HUES6 (cell line): ENCODE measurements at regions not wholly inside any gene's neighbourhood (a gene's known extent, or its start where the extent isn't known, plus 50 kb on each side); places are given as distances from the start of the nearest gene placed in this dataset.

Experiments used
- H3K27ac ChIP-seq: 2 replicates; pipeline ENCODE4 v1.7.0; 2013; ENCODE audit warnings: low read depth, mild to moderate bottlenecking, low read length, inconsistent platforms
- H3K27me3 ChIP-seq: 2 replicates; pipeline ENCODE4 v1.6.1; 2013; ENCODE audit warnings: low read length; ENCODE audit not compliant: control insufficient read depth, insufficient read depth
- H3K36me3 ChIP-seq: 2 replicates; pipeline ENCODE4 v1.6.1; 2013; ENCODE audit warnings: low read length; ENCODE audit not compliant: control insufficient read depth, insufficient read depth
- H3K4me1 ChIP-seq: 2 replicates; pipeline ENCODE4 v1.6.1; 2013; ENCODE audit warnings: low read length; ENCODE audit not compliant: control insufficient read depth, insufficient read depth
- H3K4me3 ChIP-seq: 2 replicates; pipeline ENCODE4 v1.5.1; 2013; ENCODE audit warnings: low read depth, low read length
- H3K9ac ChIP-seq: one replicate; pipeline ENCODE4 v1.6.1; 2013; ENCODE audit warnings: mild to moderate bottlenecking, low read length
- H3K9me3 ChIP-seq: 2 replicates; pipeline ENCODE4 v1.6.1; 2013; ENCODE audit warnings: low read depth, low read length; ENCODE audit not compliant: control insufficient read depth, insufficient read depth

GRCh38 chr14:36009643-36010042 is 166.9 kb downstream of the PTCSC3 start:
- H3K27me3 ChIP-seq: no peaks in the 10 kb centered on the region
- H3K36me3 ChIP-seq: no peaks in the 10 kb centered on the region
- no peaks in the 10 kb centered on the region for H3K9me3 ChIP-seq
- peaks cover 32% of the 10 kb centered on the region for H3K4me1 ChIP-seq
- H3K4me3 ChIP-seq: peak overlapping the region; percentile 33; the same call in 1 of the 2 replicates
- H3K27ac ChIP-seq: peak overlapping the region; percentile 42
- no peak overlapping the region for H3K9ac ChIP-seq

- Histone ChIP-seq H3K27me3 (no peaks in the 10 kb centered on the region), H3K9me3 (no peaks in the 10 kb centered on the region), H3K36me3 (no peaks in the 10 kb centered on the region), H3K4me1 (peaks cover 24% of the 10 kb centered on the region), H3K27ac (no peak overlapping the region), H3K9ac (no peak overlapping the region), H3K4me3 (no peak overlapping the region)
Measured at GRCh38 chr14:36006623-36007022, 169.9 kb downstream of the PTCSC3 start.

- no peaks in the 10 kb centered on the region for H3K27me3 ChIP-seq
- H3K4me1 ChIP-seq: peaks cover 19% of the 10 kb centered on the region
- no peak overlapping the region for H3K4me3 ChIP-seq
- no peak overlapping the region for H3K9ac ChIP-seq
- H3K27ac ChIP-seq: no peak overlapping the region
- H3K36me3 ChIP-seq: no peaks in the 10 kb centered on the region
- H3K9me3 ChIP-seq: no peaks in the 10 kb centered on the region
Measured at GRCh38 chr14:36005670-36006069, 170.9 kb downstream of the PTCSC3 start.

GRCh38 chr14:36001936-36002335 is 174.6 kb downstream of the PTCSC3 start:
- no peak overlapping the region for H3K4me3 ChIP-seq
- no peaks in the 10 kb centered on the region for H3K27me3 ChIP-seq
- no peaks in the 10 kb centered on the region for H3K36me3 ChIP-seq
- H3K9ac ChIP-seq: no peak overlapping the region
- peaks cover 21% of the 10 kb centered on the region; the same call in 1 of the 2 replicates for H3K4me1 ChIP-seq
- H3K27ac ChIP-seq: no peak overlapping the region
- H3K9me3 ChIP-seq: no peaks in the 10 kb centered on the region

- peaks cover 18% of the 10 kb centered on the region; the same call in 1 of the 2 replicates for H3K4me1 ChIP-seq
Measured at GRCh38 chr14:35999294-35999693, 173.2 kb downstream of the BRMS1L start.

GRCh38 chr14:35998303-35998702 is 172.2 kb downstream of the BRMS1L start:
- H3K27me3 ChIP-seq: no peaks in the 10 kb centered on the region
- H3K9ac ChIP-seq: no peak overlapping the region
- H3K27ac ChIP-seq: no peak overlapping the region
- peaks cover 20% of the 10 kb centered on the region; the same call in 1 of the 2 replicates for H3K4me1 ChIP-seq
- H3K9me3 ChIP-seq: no peaks in the 10 kb centered on the region
- H3K36me3 ChIP-seq: no peaks in the 10 kb centered on the region
- H3K4me3 ChIP-seq: no peak overlapping the region

More at GRCh38 chr14:35999294-35999693, 173.2 kb downstream of the BRMS1L start:
- Histone ChIP-seq H3K4me3 (no peak overlapping the region), H3K27ac (no peak overlapping the region), H3K9me3 (no peaks in the 10 kb centered on the region), H3K9ac (no peak overlapping the region), H3K27me3 (no peaks in the 10 kb centered on the region), H3K36me3 (no peaks in the 10 kb centered on the region)

- Histone ChIP-seq H3K27me3 (no peaks in the 10 kb centered on the region), H3K4me1 (peaks cover 15% of the 10 kb centered on the region; the same call in 1 of the 2 replicates), H3K4me3 (no peak overlapping the region)
Measured at GRCh38 chr14:35993684-35993960, 167.5 kb downstream of the BRMS1L start.

GRCh38 chr14:35992816-35993683 is 166.9 kb downstream of the BRMS1L start:
- no peaks in the 10 kb centered on the region for H3K27me3 ChIP-seq
- H3K4me3 ChIP-seq: no peak overlapping the region
- no peak overlapping the region for H3K9ac ChIP-seq
- H3K36me3 ChIP-seq: no peaks in the 10 kb centered on the region
- no peaks in the 10 kb centered on the region for H3K9me3 ChIP-seq
- peaks cover 9% of the 10 kb centered on the region; the same call in 1 of the 2 replicates for H3K4me1 ChIP-seq
- H3K27ac ChIP-seq: no peak overlapping the region

More at GRCh38 chr14:35993684-35993960, 167.5 kb downstream of the BRMS1L start:
- no peaks in the 10 kb centered on the region for H3K36me3 ChIP-seq
- no peak overlapping the region for H3K27ac ChIP-seq
- H3K9ac ChIP-seq: no peak overlapping the region
- H3K9me3 ChIP-seq: no peaks in the 10 kb centered on the region

- Histone ChIP-seq H3K27ac (no peak overlapping the region), H3K36me3 (no peaks in the 10 kb centered on the region), H3K27me3 (no peaks in the 10 kb centered on the region), H3K4me3 (no peak overlapping the region), H3K4me1 (peaks cover 3% of the 10 kb centered on the region; the same call in 1 of the 2 replicates), H3K9ac (no peak overlapping the region), H3K9me3 (no peaks in the 10 kb centered on the region)
Measured at GRCh38 chr14:35991356-35991755, 165.2 kb downstream of the BRMS1L start.

GRCh38 chr14:35989736-35990135 is 163.6 kb downstream of the BRMS1L start:
- H3K4me3 ChIP-seq: no peak overlapping the region
- no peaks in the 10 kb centered on the region for H3K27me3 ChIP-seq
- no peaks in the 10 kb centered on the region for H3K36me3 ChIP-seq
- H3K27ac ChIP-seq: no peak overlapping the region
- H3K9me3 ChIP-seq: no peaks in the 10 kb centered on the region
- no peak overlapping the region for H3K9ac ChIP-seq
- H3K4me1 ChIP-seq: peaks cover 3% of the 10 kb centered on the region; the same call in 1 of the 2 replicates

GRCh38 chr14:35988972-35989690 is 163.0 kb downstream of the BRMS1L start:
- no peak overlapping the region for H3K4me3 ChIP-seq
- no peaks in the 10 kb centered on the region for H3K9me3 ChIP-seq
- H3K27ac ChIP-seq: no peak overlapping the region
- no peak overlapping the region for H3K9ac ChIP-seq
- H3K4me1 ChIP-seq: peaks cover 3% of the 10 kb centered on the region; the same call in 1 of the 2 replicates
- no peaks in the 10 kb centered on the region for H3K36me3 ChIP-seq
- no peaks in the 10 kb centered on the region for H3K27me3 ChIP-seq
